PFSK-1 (cell line): ENCODE measurements at regions not wholly inside any gene's neighbourhood (a gene's known extent, or its start where the extent isn't known, plus 50 kb on each side); places are given as distances from the start of the nearest gene placed in this dataset.

Experiments used
- FOXP2 ChIP-seq: optimal IDR thresholded peaks from 2 replicates; pipeline ENCODE3; 2011; ENCODE audit warnings: borderline replicate concordance, control low read depth, inconsistent platforms; ENCODE audit not compliant: insufficient read depth; ENCODE audit errors: extremely low read length, extremely low read depth
- POLR2AphosphoS5 ChIP-seq: IDR thresholded peaks from 2 replicates; pipeline ENCODE4 v1.6.1; 2012; ENCODE audit warnings: low read depth, mild to moderate bottlenecking, control low read depth, low read length, moderate library complexity
- TAF1 ChIP-seq: IDR thresholded peaks from 2 replicates; pipeline ENCODE4 v1.6.1; 2012; ENCODE audit warnings: low read length, control low read depth, borderline replicate concordance; ENCODE audit not compliant: insufficient read depth
- TF ChIP-seq, protein P1 (sequence below), 2 experiments: IDR thresholded peaks; 2 replicates each; pipeline versions ENCODE4 v1.6.1 to v1.8.0; 2011 to 2012; ENCODE audit warnings: low read depth in 2 of 2, low read length in 2 of 2, control low read depth in 1 of 2, inconsistent platforms in 1 of 2, mild to moderate bottlenecking in 1 of 2, moderate library complexity in 1 of 2; ENCODE audit not compliant: insufficient read depth in 1 of 2

DNA sequence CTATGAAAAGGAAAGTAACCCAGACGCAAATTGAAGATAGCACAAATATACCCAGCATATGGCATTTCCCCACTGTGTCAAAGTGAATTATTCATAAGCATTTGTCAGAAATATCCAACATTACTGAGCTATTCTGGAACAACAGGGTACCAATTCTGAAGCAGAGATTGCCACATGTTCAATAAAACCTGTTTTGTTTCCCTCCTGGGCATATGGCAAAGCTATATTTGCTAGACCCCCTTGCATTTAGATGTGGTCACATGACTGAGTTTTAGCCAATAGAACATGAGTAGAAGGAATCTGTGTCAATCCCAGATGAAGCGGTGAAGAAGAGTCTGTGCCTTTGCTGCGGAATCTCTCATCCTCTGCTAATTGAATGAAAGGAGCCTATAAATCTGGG is 296.4 kb upstream of the DLGAP1 start:
- TF ChIP-seq POLR2AphosphoS5 (no peak), TAF1 (no peak), FOXP2 (no peak)
- TF ChIP-seq, protein P1, sequence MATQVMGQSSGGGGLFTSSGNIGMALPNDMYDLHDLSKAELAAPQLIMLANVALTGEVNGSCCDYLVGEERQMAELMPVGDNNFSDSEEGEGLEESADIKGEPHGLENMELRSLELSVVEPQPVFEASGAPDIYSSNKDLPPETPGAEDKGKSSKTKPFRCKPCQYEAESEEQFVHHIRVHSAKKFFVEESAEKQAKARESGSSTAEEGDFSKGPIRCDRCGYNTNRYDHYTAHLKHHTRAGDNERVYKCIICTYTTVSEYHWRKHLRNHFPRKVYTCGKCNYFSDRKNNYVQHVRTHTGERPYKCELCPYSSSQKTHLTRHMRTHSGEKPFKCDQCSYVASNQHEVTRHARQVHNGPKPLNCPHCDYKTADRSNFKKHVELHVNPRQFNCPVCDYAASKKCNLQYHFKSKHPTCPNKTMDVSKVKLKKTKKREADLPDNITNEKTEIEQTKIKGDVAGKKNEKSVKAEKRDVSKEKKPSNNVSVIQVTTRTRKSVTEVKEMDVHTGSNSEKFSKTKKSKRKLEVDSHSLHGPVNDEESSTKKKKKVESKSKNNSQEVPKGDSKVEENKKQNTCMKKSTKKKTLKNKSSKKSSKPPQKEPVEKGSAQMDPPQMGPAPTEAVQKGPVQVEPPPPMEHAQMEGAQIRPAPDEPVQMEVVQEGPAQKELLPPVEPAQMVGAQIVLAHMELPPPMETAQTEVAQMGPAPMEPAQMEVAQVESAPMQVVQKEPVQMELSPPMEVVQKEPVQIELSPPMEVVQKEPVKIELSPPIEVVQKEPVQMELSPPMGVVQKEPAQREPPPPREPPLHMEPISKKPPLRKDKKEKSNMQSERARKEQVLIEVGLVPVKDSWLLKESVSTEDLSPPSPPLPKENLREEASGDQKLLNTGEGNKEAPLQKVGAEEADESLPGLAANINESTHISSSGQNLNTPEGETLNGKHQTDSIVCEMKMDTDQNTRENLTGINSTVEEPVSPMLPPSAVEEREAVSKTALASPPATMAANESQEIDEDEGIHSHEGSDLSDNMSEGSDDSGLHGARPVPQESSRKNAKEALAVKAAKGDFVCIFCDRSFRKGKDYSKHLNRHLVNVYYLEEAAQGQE (IDR thresholded peaks at IDR 0.05; ENCODE audit: insufficient read depth in 1 of 2, low read depth in 2 of 2, low read length in 2 of 2): no peak
